Activated B cell treated with CpG ODN at 0.5 μM for 24 hours (primary cell): ENCODE measurements at regions not wholly inside any gene's neighbourhood (a gene's known extent, or its start where the extent isn't known, plus 50 kb on each side); places are given as distances from the start of the nearest gene placed in this dataset.

Source experiments
- ATAC-seq: fragments of 200-7000 bp; cut with Tn5 transposase; one replicate; pipeline ENCODE4 v1.10.0; 2021; ENCODE audit warnings: low read depth, mild to moderate bottlenecking, moderate library complexity
- CTCF ChIA-PET: fragments of 350-600 bp; sonication (Branson Sonifier 250); formaldehyde crosslinking; loops from one replicate; lab custom pipeline; 2021; ENCODE audit warnings: antibody characterized with exemption; lab: Charles Lee
- POLR2A ChIA-PET: fragments of 350-600 bp; sonication (Branson Sonifier 250); formaldehyde crosslinking; loops from one replicate; lab custom pipeline; 2021; ENCODE audit warnings: antibody characterized with exemption; lab: Charles Lee
- DNase-seq: peaks from one replicate; pipeline ENCODE4 v3.0.0; 2022
- H3K27ac Mint-ChIP-seq: one replicate; pipeline ENCODE4 v1.8.0; 2020; ENCODE audit warnings: mixed read lengths
- H3K27me3 Mint-ChIP-seq: one replicate; pipeline ENCODE4 v1.8.0; 2021; ENCODE audit warnings: mixed read lengths
- H3K36me3 Mint-ChIP-seq: one replicate; pipeline ENCODE4 v1.8.0; 2021; ENCODE audit warnings: low read depth, mixed read lengths
- H3K4me1 Mint-ChIP-seq: one replicate; pipeline ENCODE4 v1.8.0; 2021; ENCODE audit warnings: mixed read lengths
- H3K4me3 Mint-ChIP-seq: one replicate; pipeline ENCODE4 v1.8.0; 2020; ENCODE audit warnings: mild to moderate bottlenecking, mixed read lengths
- H3K9me3 Mint-ChIP-seq: one replicate; pipeline ENCODE4 v1.8.0; 2020; ENCODE audit warnings: mixed read lengths
- CTCF ChIP-seq: fragments of 200-600 bp; IDR thresholded peaks from one replicate; pipeline ENCODE4 v1.8.0; 2022; ENCODE audit warnings: antibody characterized with exemption, mild to moderate bottlenecking
- intact Hi-C: fragments of 100-400 bp; cut with micrococcal nuclease; formaldehyde crosslinking; loops from one replicate; pipeline ENCODE4 v1.15.1; 2024

- TF ChIP-seq CTCF = no peak
- CTCF ChIA-PET = no interaction called here
- Mint-ChIP-seq H3K27ac (no peak overlapping the region), H3K4me1 (no peaks in the 10 kb centered on the region), H3K27me3 (peaks cover 9% of the 10 kb centered on the region), H3K9me3 (no peaks in the 10 kb centered on the region), H3K4me3 (no peak overlapping the region), H3K36me3 (no peaks in the 10 kb centered on the region)
- ATAC-seq (no peak), DNase-seq (no peak)
- intact Hi-C loops = no loop called here
- POLR2A ChIA-PET = no interaction called here
These were observed 116.4 kb downstream of the ACKR3 start for GRCh38 chr2:236685979-236686520.

GRCh38 chr2:236686561-236686960 is 116.9 kb downstream of the ACKR3 start:
- H3K27ac Mint-ChIP-seq = no peak overlapping the region
- no peak overlapping the region for H3K4me3 Mint-ChIP-seq
- POLR2A ChIA-PET = no interaction called here
- CTCF ChIA-PET = no interaction called here
- no peak for TF ChIP-seq CTCF
- no peaks in the 10 kb centered on the region for H3K9me3 Mint-ChIP-seq
- intact Hi-C loops = no loop called here
- no peak for DNase-seq
- H3K27me3 Mint-ChIP-seq = peaks cover 7% of the 10 kb centered on the region
- no peak for ATAC-seq
- no peaks in the 10 kb centered on the region for H3K4me1 Mint-ChIP-seq
- no peaks in the 10 kb centered on the region for H3K36me3 Mint-ChIP-seq

GRCh38 chr2:236687296-236687965 is 117.8 kb downstream of the ACKR3 start:
- Mint-ChIP-seq H3K27me3 (peaks cover 7% of the 10 kb centered on the region), H3K36me3 (no peaks in the 10 kb centered on the region), H3K4me3 (no peak overlapping the region), H3K27ac (no peak overlapping the region), H3K9me3 (no peaks in the 10 kb centered on the region), H3K4me1 (no peaks in the 10 kb centered on the region)
- intact Hi-C loops = no loop called here
- ChIA-PET CTCF (no interaction called here), POLR2A (no interaction called here)
- ATAC-seq (no peak), DNase-seq (no peak)
- TF ChIP-seq CTCF = no peak

- Mint-ChIP-seq H3K4me1 (no peaks in the 10 kb centered on the region), H3K4me3 (no peak overlapping the region), H3K9me3 (no peaks in the 10 kb centered on the region), H3K27ac (no peak overlapping the region), H3K36me3 (no peaks in the 10 kb centered on the region), H3K27me3 (peaks cover 9% of the 10 kb centered on the region)
- no peak for DNase-seq
- ChIA-PET CTCF (no interaction called here), POLR2A (no interaction called here)
- TF ChIP-seq CTCF = no peak
- intact Hi-C loops = no loop called here
- ATAC-seq = no peak
These were observed 118.5 kb downstream of the ACKR3 start for GRCh38 chr2:236688157-236688556.

- no peak overlapping the region for H3K4me3 Mint-ChIP-seq
- no peak for TF ChIP-seq CTCF
- no peak overlapping the region for H3K27ac Mint-ChIP-seq
- no peaks in the 10 kb centered on the region for H3K9me3 Mint-ChIP-seq
- peaks cover 9% of the 10 kb centered on the region for H3K27me3 Mint-ChIP-seq
- DNase-seq (no peak), ATAC-seq (no peak)
- H3K36me3 Mint-ChIP-seq = no peaks in the 10 kb centered on the region
- POLR2A ChIA-PET = no interaction called here
- no peaks in the 10 kb centered on the region for H3K4me1 Mint-ChIP-seq
- CTCF ChIA-PET = no interaction called here
- intact Hi-C loops = no loop called here
These were observed 119.2 kb downstream of the ACKR3 start for GRCh38 chr2:236688563-236689392.
